BE2C (cell line): ENCODE measurements at regions not wholly inside any gene's neighbourhood (a gene's known extent, or its start where the extent isn't known, plus 50 kb on each side); places are given as distances from the start of the nearest gene placed in this dataset.

Experiments used
- DNase-seq: peaks from one replicate; pipeline ENCODE4 v3.0.0-alpha.2; 2020
- H3K27me3 ChIP-seq: fragments of 250-450 bp; sonication (Bioruptor Pico); 2 replicates; pipeline ENCODE4 v1.5.1; 2020; ENCODE audit warnings: mild to moderate bottlenecking
- H3K36me3 ChIP-seq: fragments of 250-450 bp; sonication (Bioruptor Pico); 2 replicates; pipeline ENCODE4 v1.5.1; 2020; ENCODE audit warnings: mild to moderate bottlenecking
- H3K4me1 ChIP-seq: fragments of 250-450 bp; sonication (Bioruptor Pico); 2 replicates; pipeline ENCODE4 v1.5.1; 2020
- H3K4me3 ChIP-seq: 2 replicates; pipeline ENCODE4 v1.5.1; 2011; ENCODE audit warnings: low read depth, low read length
- H3K9me3 ChIP-seq: fragments of 250-450 bp; sonication (Bioruptor Pico); 2 replicates; pipeline ENCODE4 v1.5.1; 2020
- TF ChIP-seq, protein P1 (sequence below): IDR thresholded peaks from 2 replicates; pipeline ENCODE4 v1.5.1; 2012; ENCODE audit warnings: mild to moderate bottlenecking, low read depth, low read length

DNA sequence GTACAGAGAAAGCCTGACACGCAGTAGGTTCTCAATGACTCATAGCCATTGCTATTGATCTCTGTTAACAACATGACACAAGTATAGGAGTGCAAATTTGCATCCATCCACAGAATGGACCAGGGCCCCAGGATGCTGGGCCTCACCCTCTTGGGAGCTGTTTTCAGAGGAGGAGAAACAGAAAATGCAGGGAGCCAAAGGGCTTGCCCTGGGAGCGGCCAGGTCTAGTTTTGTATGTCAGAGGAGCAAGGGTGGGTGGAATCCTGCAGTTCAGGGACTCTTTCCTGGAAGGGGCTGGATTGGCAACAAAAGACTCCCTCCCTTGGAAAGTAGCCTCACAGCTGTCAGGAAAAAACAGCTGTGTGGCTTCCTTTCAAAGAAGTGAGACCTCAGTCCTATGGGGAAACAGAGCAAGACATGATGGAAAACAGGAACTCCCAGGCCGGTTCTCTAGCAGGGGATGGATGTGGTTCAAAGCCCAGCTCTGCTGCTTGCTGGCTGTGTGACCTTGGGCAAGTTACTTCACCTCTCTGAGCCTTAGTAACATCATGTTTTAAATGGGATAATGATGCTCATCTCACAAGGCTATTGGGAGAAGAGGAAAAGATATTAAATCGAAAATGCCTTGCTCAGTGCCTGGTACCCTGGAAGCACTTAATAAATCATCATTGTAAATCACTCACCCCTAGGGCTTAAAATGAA is 50.5 kb upstream of the SH3PXD2B start:
- Histone ChIP-seq H3K4me1 (no peaks in the 10 kb centered on the region), H3K9me3 (no peaks in the 10 kb centered on the region), H3K27me3 (no peaks in the 10 kb centered on the region), H3K36me3 (no peaks in the 10 kb centered on the region), H3K4me3 (no peak overlapping the region)
- TF ChIP-seq, protein P1, sequence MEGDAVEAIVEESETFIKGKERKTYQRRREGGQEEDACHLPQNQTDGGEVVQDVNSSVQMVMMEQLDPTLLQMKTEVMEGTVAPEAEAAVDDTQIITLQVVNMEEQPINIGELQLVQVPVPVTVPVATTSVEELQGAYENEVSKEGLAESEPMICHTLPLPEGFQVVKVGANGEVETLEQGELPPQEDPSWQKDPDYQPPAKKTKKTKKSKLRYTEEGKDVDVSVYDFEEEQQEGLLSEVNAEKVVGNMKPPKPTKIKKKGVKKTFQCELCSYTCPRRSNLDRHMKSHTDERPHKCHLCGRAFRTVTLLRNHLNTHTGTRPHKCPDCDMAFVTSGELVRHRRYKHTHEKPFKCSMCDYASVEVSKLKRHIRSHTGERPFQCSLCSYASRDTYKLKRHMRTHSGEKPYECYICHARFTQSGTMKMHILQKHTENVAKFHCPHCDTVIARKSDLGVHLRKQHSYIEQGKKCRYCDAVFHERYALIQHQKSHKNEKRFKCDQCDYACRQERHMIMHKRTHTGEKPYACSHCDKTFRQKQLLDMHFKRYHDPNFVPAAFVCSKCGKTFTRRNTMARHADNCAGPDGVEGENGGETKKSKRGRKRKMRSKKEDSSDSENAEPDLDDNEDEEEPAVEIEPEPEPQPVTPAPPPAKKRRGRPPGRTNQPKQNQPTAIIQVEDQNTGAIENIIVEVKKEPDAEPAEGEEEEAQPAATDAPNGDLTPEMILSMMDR, result no peak
- no peak for DNase-seq

DNA sequence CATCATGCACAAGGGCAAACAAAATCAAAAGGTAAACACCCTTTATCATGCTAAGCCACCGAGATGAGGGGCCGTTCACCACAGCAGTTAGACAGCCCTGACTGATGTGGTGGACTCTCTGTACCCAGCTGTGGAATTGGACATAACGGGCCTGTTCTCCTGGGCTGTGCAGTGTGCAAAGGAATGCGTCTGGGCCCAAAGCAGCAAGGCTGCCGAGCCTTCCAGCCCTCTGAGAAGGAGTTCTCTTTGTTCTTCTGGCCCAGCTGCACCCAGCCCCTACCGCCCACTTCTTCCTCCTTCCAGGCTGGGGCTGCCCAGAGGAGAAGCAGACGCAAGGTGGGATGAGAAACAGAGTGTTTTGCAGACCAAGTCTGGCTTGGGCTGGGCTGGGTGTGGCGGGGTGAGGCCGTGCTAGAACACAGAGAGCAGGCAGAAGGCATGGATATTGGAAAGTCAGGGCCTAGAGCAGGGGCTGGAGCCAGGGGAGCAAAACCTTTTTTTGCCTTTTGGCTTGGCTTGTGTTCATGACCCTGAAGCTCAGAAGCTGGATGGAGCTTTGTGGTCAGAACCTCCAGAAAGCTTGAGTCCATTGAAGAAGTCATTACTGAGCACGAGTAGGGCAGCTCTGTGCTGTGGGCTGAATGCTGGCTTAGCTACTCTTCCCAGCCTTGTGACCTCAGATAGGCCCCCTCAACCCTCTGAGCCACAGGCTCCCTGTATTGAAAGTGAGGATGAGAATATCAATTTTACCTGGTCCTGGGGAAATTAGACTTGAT is 49.8 kb upstream of the SH3PXD2B start:
- H3K36me3 ChIP-seq, result no peaks in the 10 kb centered on the region

More for the DNA sequence above, 49.8 kb upstream of the SH3PXD2B start:
- no peaks in the 10 kb centered on the region for H3K4me1 ChIP-seq
- no peak for DNase-seq
- TF ChIP-seq, protein P1, result no peak
- H3K27me3 ChIP-seq, result no peaks in the 10 kb centered on the region
- H3K9me3 ChIP-seq, result no peaks in the 10 kb centered on the region
- H3K4me3 ChIP-seq, result no peak overlapping the region
